ENCODE measurements at regions not wholly inside any gene's neighbourhood (a gene's known extent, or its start where the extent isn't known, plus 50 kb on each side); places are given as distances from the start of the nearest gene placed in this dataset.

GRCh38 chr5:97375959-97376358 is 192.9 kb upstream of the RIOK2 start:
- intact Hi-C loops (cut with DNase I) = no loop called here
- no peaks in the 10 kb centered on the region for H3K36me3 ChIP-seq (ENCODE audit: insufficient read depth in 1 of 2, low read depth in 1 of 2)
- no peak for ATAC-seq
- H3K27me3 ChIP-seq (ENCODE audit: insufficient read depth in 3 of 3, low read length in 2 of 3) = no peaks in the 10 kb centered on the region
- H3K4me1 ChIP-seq = no peaks in the 10 kb centered on the region
- no peak overlapping the region for H3K27ac ChIP-seq
- H3K4me3 ChIP-seq = no peak overlapping the region
- DNase-seq = no peak
- peaks cover 3% of the 10 kb centered on the region for H3K9me3 ChIP-seq
- no peak for TF ChIP-seq CTCF (IDR thresholded peaks at IDR 0.05)

GRCh38 chr5:97377582-97377981 is 194.5 kb upstream of the RIOK2 start:
- no peaks in the 10 kb centered on the region for H3K4me1 ChIP-seq
- no peak for TF ChIP-seq CTCF (IDR thresholded peaks at IDR 0.05)
- ATAC-seq (no peak), DNase-seq (no peak)
- peaks cover 3% of the 10 kb centered on the region for H3K9me3 ChIP-seq
- WGBS, 3 donors = 31 to 45% (median 44%) methylated on average over 1 of the region's 1 CpG
- H3K36me3 ChIP-seq (ENCODE audit: insufficient read depth in 1 of 2, low read depth in 1 of 2) = no peaks in the 10 kb centered on the region
- H3K27ac ChIP-seq = no peak overlapping the region
- no peak overlapping the region for H3K4me3 ChIP-seq
- H3K27me3 ChIP-seq (ENCODE audit: insufficient read depth in 3 of 3, low read length in 2 of 3) = no peaks in the 10 kb centered on the region
- intact Hi-C loops (cut with DNase I) = no loop called here

GRCh38 chr5:97383996-97384395 is 200.9 kb upstream of the RIOK2 start:
- no peak for DNase-seq
- no peak for TF ChIP-seq CTCF (IDR thresholded peaks at IDR 0.05)
- Histone ChIP-seq H3K9me3 (no peaks in the 10 kb centered on the region), H3K4me1 (no peaks in the 10 kb centered on the region), H3K36me3 (ENCODE audit: insufficient read depth in 1 of 2, low read depth in 1 of 2) (no peaks in the 10 kb centered on the region), H3K27ac (no peak overlapping the region), H3K27me3 (ENCODE audit: insufficient read depth in 3 of 3, low read length in 2 of 3) (no peaks in the 10 kb centered on the region), H3K4me3 (no peak overlapping the region)
- no peak for ATAC-seq
- intact Hi-C loops (cut with DNase I) = no loop called here
- 84 to 92% (median 89%) methylated on average over 1 of the region's 1 CpG for WGBS, 3 donors

- WGBS, 3 donors = 94 to 95% (median 94%) methylated on average over 2 of the region's 2 CpGs
- Histone ChIP-seq H3K4me1 (no peaks in the 10 kb centered on the region), H3K27ac (no peak overlapping the region), H3K36me3 (ENCODE audit: insufficient read depth in 1 of 2, low read depth in 1 of 2) (no peaks in the 10 kb centered on the region), H3K27me3 (ENCODE audit: insufficient read depth in 3 of 3, low read length in 2 of 3) (no peaks in the 10 kb centered on the region), H3K4me3 (no peak overlapping the region), H3K9me3 (no peaks in the 10 kb centered on the region)
- ATAC-seq (no peak), DNase-seq (no peak)
- intact Hi-C loops (cut with DNase I) = no loop called here
- TF ChIP-seq CTCF (IDR thresholded peaks at IDR 0.05) = no peak
Observed at GRCh38 chr5:97388794-97389193, 205.7 kb upstream of the RIOK2 start.

- Histone ChIP-seq H3K36me3 (ENCODE audit: insufficient read depth in 1 of 2, low read depth in 1 of 2) (no peaks in the 10 kb centered on the region), H3K4me3 (no peak overlapping the region), H3K27me3 (ENCODE audit: insufficient read depth in 3 of 3, low read length in 2 of 3) (no peaks in the 10 kb centered on the region), H3K9me3 (peaks cover 3% of the 10 kb centered on the region), H3K4me1 (no peaks in the 10 kb centered on the region), H3K27ac (no peak overlapping the region)
- ATAC-seq = no peak
- intact Hi-C loops (cut with DNase I) = no loop called here
- no peak for TF ChIP-seq CTCF (IDR thresholded peaks at IDR 0.05)
- no peak for DNase-seq
- 58 to 68% (median 64%) methylated on average over 3 of the region's 3 CpGs for WGBS, 3 donors
Observed at GRCh38 chr5:97400537-97400936, 217.5 kb upstream of the RIOK2 start.
